SIG-M5 treated with dmso at 0.1 percent for 504 hours (cell line): ENCODE measurements at regions not wholly inside any gene's neighbourhood (a gene's known extent, or its start where the extent isn't known, plus 50 kb on each side); places are given as distances from the start of the nearest gene placed in this dataset.
"Not testable (repeated sequence)": the region's sequence is repeated elsewhere in the genome, so short reads cannot be mapped to it uniquely, and the experiment has no call there.

Source experiments
- DNase-seq: peaks from one replicate; lab custom pipeline; 2025; ENCODE audit not compliant: unreplicated experiment; lab: John Stamatoyannopoulos, UW

DNA sequence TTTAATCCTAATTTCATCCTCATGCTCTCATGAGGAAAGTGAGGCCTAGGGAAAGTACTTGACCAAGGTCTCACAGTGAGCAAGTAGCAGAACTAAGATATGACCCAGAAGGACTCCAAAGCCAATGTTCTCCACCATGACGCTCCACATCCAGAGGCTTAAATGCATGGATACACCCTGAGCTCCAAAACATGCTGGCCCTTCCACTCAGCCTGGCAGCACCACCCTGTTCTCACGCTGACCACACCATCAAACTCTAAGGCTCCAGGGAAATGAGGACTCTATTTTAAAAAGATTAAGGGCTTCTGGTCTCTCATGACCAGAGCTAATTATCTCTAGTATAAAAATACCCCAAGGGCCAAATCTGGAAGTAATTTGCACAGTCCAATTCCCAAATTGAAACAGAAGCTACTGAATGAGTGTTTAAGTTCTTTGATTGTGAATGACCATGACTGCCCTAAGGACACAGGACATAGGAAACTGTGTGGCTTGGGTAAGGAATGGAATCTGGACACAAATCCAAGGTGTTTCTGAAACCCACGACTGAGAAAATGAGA, 71.1 kb upstream of the ABLIM1 start:
- no peak for DNase-seq

DNA sequence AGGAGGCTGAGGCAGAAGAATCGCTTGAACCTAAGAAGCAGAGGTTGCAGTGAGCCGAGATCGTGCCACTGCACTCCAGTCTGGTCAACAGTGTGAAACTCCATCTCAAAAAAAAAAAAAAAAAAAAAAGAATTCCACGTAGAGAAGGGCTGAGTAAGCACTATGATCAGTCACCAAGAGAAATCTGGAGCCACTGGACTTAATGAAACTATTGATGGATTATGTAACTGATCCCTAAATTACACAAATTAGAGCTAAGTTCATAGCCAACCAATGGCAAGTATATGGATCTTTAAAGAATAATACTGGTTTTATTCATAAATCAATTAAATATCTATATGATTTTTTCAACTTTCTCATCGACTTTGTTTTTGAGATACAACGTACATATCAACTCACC, 72.2 kb upstream of the ABLIM1 start:
- no peak for DNase-seq

DNA sequence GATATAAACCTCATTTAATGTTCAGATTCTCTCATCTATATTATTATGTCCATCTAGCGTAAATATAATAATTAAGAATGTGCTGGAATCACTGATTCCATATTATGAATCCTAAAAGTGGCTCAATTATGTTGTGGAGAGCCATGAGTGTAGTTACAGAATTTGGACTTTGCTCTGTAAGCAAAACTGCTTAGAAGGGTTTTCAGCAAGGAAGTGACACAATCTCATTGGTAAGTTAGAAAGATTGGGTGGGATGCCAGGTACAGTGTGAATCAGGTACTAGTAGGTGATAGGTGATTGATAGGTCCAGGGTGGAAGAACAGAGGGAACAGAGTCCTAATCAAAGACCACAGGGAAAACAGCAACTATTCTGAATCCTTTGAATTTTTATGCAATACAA, 74.9 kb upstream of the ABLIM1 start:
- no peak for DNase-seq

DNA sequence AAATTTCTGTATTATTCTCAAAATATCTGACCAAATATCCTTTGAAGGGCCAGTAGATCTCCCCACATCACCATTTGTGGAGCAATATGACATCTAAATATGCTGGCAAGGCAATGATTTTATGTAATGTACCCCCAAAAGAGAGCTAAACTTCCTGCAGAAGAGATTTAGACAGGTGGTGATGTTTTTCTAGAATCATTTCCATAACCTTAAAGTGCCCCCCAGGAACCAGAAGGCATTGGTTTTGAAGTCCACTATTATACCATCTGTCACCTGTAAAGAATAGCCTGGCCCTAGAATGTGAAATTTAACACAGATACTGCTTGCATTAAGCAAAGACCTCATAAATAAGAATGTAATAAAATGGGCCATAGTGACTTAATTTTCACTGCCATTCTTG, 77.9 kb upstream of the ABLIM1 start:
- DNase-seq, result no peak

DNA sequence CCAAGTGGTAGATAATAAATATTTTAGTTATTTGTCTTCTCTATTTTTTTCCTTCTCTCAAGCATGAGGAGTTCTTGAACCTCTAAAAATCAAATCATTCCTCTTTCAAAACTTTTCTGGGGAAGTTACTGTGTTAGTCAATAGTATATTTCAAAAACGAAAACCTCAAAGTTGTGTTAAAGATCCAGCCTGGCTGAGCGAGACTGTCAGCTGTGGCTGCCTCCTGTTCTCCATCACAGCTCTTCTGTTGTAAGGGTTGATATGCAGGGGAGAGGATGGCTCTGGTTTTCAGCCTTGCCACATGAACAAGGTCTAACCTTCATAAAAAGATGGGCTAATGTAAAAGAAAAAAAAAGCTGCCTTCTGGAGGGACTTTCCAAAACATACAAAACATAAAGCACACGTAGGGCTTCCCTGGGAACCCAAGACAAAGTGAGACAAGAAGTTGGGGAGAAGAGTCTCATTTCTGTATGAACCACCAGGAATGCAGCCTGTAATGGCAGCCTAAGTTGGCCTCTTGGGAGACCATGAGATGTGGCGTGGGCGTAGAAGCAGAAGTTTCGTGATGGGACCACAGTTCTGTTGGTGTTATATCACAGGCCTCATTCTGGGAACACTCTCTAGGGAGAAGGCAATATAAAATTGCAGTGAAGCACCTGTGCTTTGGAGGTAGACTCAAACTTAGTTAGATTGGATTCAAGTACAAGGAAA, 77.9 kb upstream of the FHIP2A start:
- no peak for DNase-seq

DNA sequence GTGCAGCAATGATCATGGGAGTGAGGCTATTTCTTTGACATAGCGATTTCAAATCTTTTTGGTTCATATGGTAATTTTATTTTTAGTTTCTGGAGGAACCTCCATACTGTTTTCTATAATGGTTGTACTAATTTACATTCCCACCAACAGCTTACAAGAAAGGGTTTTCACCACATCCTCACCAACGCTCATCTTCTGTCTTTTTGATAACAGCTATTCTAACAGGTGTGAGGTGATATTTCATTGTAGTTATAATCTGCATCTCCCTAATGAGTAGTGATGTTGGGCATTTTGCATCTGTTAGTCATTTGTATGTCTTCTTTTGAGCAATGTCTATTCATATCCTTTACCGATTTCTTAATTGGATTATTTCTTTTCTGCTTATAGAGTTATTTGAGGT, 75.0 kb upstream of the FHIP2A start:
- DNase-seq, result no peak

GRCh38 chr10:114748241-114748640, 73.3 kb upstream of the FHIP2A start:
- DNase-seq, result no peak

DNA sequence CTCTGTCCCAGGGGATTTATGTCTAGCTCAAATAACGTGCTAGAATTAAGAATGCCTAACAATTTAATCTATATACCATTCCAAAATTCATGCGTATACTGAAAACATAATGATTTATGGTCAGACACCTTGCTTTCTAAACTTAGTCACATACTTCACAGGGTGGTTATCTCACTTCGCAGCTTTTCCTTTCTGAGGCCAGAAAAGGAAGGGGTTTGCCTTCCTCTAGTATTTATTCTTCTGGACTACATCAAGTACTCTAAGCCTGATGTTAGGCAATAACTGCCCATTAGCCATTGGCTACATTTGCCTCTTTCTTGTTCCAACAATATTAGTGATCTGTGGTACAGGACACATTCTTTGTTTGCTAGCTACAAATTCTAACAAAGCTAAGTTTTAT, 72.6 kb upstream of the FHIP2A start:
- DNase-seq, result no peak

- no peak for DNase-seq
Observed at GRCh38 chr10:114749510-114749909, 72.1 kb upstream of the FHIP2A start.

- no peak for DNase-seq
Observed at GRCh38 chr10:114751856-114752255, 69.7 kb upstream of the FHIP2A start.

DNA sequence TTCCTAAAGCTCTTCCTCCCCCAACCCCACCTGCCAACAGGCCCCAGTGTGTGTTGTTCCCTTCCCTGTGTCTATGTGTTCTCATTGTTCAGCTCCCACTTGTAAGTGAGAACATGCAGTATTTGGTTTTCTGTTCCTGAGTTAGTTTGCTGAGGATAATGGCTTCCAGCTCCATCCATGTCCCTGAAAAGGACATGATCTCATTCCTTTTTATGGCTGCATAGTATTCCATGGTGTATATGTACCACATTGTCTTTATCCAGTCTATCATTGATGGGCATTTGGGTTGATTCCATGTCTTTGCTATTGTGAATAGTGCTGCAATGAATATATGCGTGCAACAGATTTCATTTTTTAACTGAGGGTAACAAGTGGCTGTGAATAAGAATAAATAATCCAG, 69.0 kb upstream of the FHIP2A start:
- DNase-seq, result not testable (repeated sequence)

- DNase-seq, result no peak
Observed at GRCh38 chr10:114753126-114753525, 68.5 kb upstream of the FHIP2A start.

DNA sequence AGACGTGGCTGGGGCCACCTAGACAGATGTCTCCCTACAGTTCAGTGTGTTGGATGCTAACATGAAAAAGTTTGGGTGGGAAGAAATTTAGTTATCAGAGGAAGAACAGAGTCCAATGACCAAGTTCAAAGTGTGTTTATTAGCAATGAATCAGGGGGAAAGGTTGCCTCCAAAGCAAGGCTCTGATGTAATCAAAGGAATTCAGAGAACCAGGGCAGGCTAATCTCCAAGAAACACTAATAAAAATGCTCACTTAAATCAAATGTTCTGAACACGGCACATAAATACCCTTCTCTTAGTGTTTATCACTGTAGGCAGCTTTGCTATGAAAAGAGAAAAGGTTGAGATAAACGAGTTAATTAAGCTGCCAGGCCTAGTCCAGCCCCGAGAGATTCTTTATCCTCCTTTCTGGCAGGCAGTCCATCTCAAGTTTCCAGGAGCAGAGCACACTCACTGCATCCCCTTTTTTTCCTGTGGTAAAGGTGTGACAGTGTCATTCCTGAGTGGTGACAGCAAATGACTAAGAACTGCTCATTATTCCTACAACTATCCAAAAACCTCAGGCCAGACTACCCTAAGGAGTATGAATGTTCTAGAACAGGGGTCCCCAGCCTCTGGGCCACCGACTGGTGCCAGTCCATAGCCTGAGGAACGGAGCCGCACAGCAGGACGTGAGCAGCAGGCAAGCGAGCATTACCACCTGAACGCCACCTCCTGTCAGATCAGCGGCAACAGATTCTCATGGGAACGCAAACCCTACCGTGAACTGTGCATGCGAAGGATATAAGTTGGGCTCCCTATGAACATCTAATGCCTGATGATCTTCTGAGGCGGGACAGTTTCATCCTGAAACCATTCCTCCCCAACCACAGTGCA, 66.9 kb upstream of the FHIP2A start:
- no peak for DNase-seq

DNA sequence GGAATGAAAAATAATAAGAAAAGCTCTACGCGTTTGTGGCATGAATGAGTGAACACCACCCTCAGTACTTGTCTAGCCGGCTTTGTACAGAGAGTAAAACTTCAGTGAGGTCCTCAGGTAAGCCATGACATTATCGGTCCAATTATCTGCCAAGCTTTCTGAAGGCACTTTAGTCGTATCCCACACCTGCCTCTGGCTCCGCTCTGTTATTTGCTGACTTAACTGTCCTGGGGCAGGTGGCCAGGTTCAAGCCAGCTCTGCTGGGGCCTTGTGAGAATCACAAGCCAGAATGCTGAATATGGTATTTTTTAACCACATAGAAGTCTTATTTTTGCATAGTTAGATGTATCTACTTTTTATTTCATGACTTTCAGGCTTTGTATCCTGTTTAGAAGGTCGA, 66.0 kb upstream of the FHIP2A start:
- DNase-seq, result no peak

DNA sequence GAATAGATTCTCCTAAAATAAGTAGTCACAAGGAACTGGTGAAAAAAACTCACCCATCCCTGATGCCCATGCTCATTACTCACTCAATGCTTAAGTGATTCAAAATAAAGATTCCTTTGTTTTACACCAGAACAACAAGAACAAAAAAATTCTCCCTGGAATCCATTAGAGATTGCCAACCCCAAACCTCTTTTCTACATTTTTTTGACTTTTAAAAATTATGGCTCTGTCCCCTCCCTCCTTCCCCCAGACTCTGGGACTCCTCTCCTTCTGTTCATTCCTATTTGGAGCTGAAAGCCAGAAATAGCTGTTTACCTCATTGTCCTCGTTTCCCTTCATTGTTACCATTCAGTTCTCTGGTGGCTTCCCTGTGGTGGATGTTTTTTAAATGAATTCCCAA, 63.2 kb upstream of the FHIP2A start:
- no peak for DNase-seq

DNA sequence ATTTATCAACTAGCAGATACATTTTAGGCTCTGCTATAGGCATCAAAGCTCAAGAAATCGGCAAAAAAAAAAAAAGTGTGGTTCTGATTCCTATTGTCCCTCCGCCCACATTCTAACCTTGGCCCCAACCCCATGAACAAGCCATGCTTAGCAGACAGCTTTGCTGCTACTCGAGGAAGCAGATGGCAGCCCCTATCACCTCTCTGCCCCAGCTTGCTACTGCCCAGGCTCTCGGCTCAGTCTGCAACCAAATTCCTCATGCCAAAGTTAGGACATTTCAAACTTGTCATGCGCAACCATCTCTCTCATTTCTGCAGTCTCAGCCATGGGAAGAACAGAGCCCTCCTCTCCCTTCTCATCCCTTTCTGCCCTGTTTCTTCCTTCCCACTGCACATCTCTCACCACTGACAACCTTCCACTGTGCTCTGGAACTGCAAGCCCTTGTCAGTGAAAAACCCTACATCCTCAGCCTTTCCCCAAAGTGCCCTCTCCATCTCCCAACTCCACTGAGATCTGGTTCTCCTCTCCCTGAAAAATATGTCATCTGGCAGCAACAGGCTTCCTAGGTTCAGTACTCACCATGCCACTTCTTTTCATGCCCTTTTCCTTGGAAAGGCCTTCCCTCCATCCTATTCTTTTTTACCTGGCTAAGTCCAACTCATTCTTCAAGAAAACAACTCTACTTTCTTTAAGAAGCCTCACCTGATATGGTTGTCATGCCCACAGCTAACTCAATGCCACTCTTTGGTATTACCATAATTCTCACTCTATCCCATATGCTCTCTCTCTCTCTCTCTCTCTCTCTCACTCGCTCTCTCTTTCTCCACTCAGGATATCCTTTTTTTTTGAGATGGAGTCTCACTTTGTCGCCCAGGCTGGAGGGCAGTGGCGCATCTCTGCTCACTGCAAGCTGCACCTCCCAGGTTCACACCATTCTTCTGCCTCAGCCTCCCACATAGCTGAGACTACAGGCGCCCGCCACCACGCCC, 60.1 kb upstream of the FHIP2A start:
- DNase-seq, result no peak

DNA sequence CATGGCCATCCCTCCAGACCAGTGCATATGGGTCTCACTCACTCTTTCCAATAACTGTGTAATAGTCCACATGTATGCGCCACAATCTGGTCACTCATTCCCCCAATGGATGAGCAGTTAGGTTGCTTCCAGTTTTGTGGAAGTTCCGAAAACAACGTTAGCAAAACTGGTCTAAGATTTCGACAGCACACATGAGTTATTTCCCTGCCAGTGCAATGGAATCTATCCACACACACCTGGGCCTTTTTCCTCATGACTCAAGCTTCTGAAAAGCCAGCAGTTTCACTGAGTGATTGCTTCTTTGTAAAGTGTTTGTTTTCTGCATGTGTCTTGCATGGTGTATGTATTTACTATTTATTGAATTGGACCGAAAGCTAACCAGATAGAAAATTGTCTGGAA, 58.8 kb upstream of the FHIP2A start:
- no peak for DNase-seq

DNA sequence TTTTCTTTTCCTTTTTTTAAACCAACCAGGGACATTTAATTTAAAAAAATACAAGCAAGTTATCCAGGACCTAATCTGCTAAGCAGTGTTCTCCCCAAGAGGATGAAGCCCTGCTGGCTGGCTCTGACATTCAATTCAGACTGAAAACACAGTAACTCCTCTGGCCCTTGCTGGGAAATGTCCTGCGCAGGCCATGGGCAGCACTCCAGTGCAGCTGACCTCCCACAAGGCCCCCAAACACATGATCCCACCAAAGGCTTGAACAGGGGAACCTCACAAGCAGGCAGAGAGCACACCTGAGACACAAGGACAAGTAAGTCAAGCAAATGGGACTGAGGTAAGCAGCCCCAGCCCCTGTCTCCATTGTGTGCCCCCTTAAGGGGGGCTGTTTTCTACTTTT, 56.9 kb upstream of the FHIP2A start:
- no peak for DNase-seq

DNA sequence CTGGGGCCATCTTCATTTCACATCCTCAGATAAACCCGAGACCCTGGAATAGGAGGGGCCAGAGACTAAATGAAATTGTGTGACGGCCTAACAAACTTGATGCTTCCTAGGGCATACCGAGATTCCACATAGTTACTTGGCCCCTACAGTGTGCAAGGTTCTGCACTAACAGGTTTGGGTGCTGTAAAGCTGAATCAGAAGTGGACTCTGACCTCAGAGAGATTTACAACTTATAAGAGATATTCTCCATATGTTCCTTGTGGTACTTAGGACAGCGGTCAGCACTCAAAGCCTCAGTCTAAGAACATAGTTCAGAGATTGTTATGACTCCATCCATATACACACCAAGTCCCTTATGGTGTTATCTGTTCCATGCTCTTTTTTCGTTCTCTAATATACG, 55.1 kb upstream of the FHIP2A start:
- DNase-seq, result no peak

DNA sequence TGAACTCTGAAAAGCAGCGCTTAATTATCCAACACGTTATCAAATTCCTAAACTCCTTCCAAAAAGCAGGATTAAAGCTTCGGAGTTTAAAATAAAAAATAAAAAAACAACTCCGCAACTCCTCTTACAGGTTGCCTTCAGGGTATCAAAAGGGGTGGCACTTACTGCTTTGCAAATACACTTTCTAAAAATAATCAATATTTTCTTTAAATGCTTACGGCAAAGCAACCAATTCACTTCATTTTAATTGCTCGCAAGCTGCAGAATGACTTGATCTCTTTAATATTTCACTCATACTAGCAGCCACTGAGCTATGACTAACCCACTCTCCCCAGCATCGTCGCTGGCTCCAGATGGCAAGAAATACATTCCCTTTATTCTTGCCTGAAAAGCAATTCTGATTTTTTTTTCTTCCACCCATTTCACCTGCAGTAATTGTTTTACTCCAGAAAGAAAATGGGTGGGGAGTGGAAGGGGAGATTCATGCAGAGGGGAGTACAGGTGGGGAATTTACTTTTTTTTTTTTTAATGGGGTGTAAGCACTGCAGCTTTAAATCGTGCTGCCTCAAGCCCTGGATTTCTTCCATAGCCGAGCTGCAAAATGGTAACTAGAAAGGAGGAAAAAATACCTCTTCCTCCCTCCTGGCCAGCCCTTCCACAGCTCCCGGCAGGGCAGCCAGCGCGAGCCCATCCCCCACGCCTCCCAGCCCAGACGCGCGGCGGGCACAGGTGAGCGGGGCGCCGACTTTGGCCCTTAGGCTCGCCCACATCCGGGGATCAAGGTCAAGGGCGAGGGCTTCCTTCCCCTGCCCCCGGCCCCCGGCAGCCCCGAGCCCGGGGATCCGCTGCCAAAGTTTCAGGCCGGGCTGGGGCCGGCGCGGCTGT, 54.2 kb upstream of the FHIP2A start:
- no peak for DNase-seq
